Coronary artery (tissue), 2 donors: ENCODE measurements at regions not wholly inside any gene's neighbourhood (a gene's known extent, or its start where the extent isn't known, plus 50 kb on each side); places are given as distances from the start of the nearest gene placed in this dataset.

Experiments
- DNase-seq: peaks from one replicate; pipeline ENCODE4 v3.0.0-alpha.2; 2017; ENCODE audit warnings: low spot score
- H3K27ac ChIP-seq, 2 donors: fragments of 200-600 bp; sonication (generic); one replicate each; pipeline ENCODE4 v1.5.1; 2016 to 2019
- H3K4me3 ChIP-seq: fragments of 200-600 bp; sonication (generic); 2 replicates; pipeline ENCODE4 v1.5.1; 2016; ENCODE audit warnings: mild to moderate bottlenecking, moderate library complexity
- CTCF ChIP-seq: fragments of 200-600 bp; sonication (generic); IDR thresholded peaks from one replicate; pipeline ENCODE4 v1.5.1; 2019; ENCODE audit warnings: antibody characterized with exemption

GRCh38 chr4:181701894-181702293, 541.3 kb upstream of the TENM3 start:
- TF ChIP-seq CTCF: no peak
- no peak for DNase-seq
- H3K4me3 ChIP-seq: no peak overlapping the region
- H3K27ac ChIP-seq: no peak overlapping the region

- H3K4me3 ChIP-seq: no peak overlapping the region
- no peak overlapping the region for H3K27ac ChIP-seq
- no peak for TF ChIP-seq CTCF
- no peak for DNase-seq
Observed at GRCh38 chr4:181702864-181703495, 540.2 kb upstream of the TENM3 start.

- no peak overlapping the region for H3K4me3 ChIP-seq
- DNase-seq: no peak
- TF ChIP-seq CTCF: no peak
- H3K27ac ChIP-seq: no peak overlapping the region
Observed at GRCh38 chr4:181710143-181710542, 533.1 kb upstream of the TENM3 start.

- no peak for DNase-seq
- H3K4me3 ChIP-seq: no peak overlapping the region
- H3K27ac ChIP-seq: no peak overlapping the region
- no peak for TF ChIP-seq CTCF
Observed at GRCh38 chr4:181711387-181711786, 531.8 kb upstream of the TENM3 start.

- TF ChIP-seq CTCF: no peak
- DNase-seq: no peak
Observed at GRCh38 chr4:181728305-181728966, 514.8 kb upstream of the TENM3 start.

GRCh38 chr4:181731900-181732299, 511.3 kb upstream of the TENM3 start:
- TF ChIP-seq CTCF: no peak
- no peak for DNase-seq
- Histone ChIP-seq H3K27ac (no peak overlapping the region), H3K4me3 (no peak overlapping the region)

More at GRCh38 chr4:181728305-181728966, 514.8 kb upstream of the TENM3 start:
- H3K27ac ChIP-seq: no peak overlapping the region
- H3K4me3 ChIP-seq: no peak overlapping the region

- Histone ChIP-seq H3K4me3 (no peak overlapping the region), H3K27ac (no peak overlapping the region)
- TF ChIP-seq CTCF: no peak
- DNase-seq: no peak
Observed at GRCh38 chr4:181737744-181738143, 505.5 kb upstream of the TENM3 start.
